Endothelial cell (in vitro differentiated cells): ENCODE measurements at regions not wholly inside any gene's neighbourhood (a gene's known extent, or its start where the extent isn't known, plus 50 kb on each side); places are given as distances from the start of the nearest gene placed in this dataset.
"Not testable (repeated sequence)": the region's sequence is repeated elsewhere in the genome, so short reads cannot be mapped to it uniquely, and the experiment has no call there.

Experiments
- DNase-seq: peaks from one replicate; pipeline ENCODE4 v3.0.0; 2021; ENCODE audit warnings: low spot score
- H3K27ac Mint-ChIP-seq: one replicate; pipeline ENCODE4 v1.8.0; 2021; ENCODE audit warnings: mixed read lengths, inconsistent platforms; ENCODE audit not compliant: unreplicated experiment
- H3K27me3 Mint-ChIP-seq: one replicate; pipeline ENCODE4 v1.8.0; 2021; ENCODE audit warnings: mild to moderate bottlenecking, moderate library complexity, mixed read lengths, inconsistent platforms; ENCODE audit not compliant: unreplicated experiment
- H3K36me3 Mint-ChIP-seq: one replicate; pipeline ENCODE4 v1.8.0; 2021; ENCODE audit warnings: mild to moderate bottlenecking, low read depth, mixed read lengths, inconsistent platforms; ENCODE audit not compliant: unreplicated experiment
- H3K4me1 Mint-ChIP-seq: one replicate; pipeline ENCODE4 v1.8.0; 2021; ENCODE audit warnings: mild to moderate bottlenecking, mixed read lengths, inconsistent platforms; ENCODE audit not compliant: unreplicated experiment
- H3K4me3 Mint-ChIP-seq: one replicate; pipeline ENCODE4 v1.8.0; 2021; ENCODE audit warnings: mild to moderate bottlenecking, mixed read lengths, inconsistent platforms; ENCODE audit not compliant: unreplicated experiment
- H3K9me3 Mint-ChIP-seq: one replicate; pipeline ENCODE4 v1.8.0; 2021; ENCODE audit warnings: mixed read lengths, inconsistent platforms; ENCODE audit not compliant: unreplicated experiment
- CTCF ChIP-seq: fragments of 200-600 bp; sonication (generic); IDR thresholded peaks from one replicate; pipeline ENCODE4 v1.5.0; 2021; ENCODE audit warnings: antibody characterized with exemption; ENCODE audit not compliant: unreplicated experiment

GRCh38 chrX:75596178-75596577 lies 73.3 kb upstream of the ZDHHC15 start:
- no peaks in the 10 kb centered on the region for H3K36me3 Mint-ChIP-seq
- TF ChIP-seq CTCF, result no peak
- no peak overlapping the region for H3K4me3 Mint-ChIP-seq
- H3K27ac Mint-ChIP-seq, result no peak overlapping the region
- no peaks in the 10 kb centered on the region for H3K4me1 Mint-ChIP-seq
- no peaks in the 10 kb centered on the region for H3K9me3 Mint-ChIP-seq
- H3K27me3 Mint-ChIP-seq, result no peaks in the 10 kb centered on the region
- no peak for DNase-seq

- H3K4me3 Mint-ChIP-seq, H3K4me1 Mint-ChIP-seq, DNase-seq, H3K9me3 Mint-ChIP-seq, H3K27me3 Mint-ChIP-seq, H3K27ac Mint-ChIP-seq, H3K36me3 Mint-ChIP-seq: not testable (repeated sequence)
Observed at GRCh38 chrX:75593186-75593585, 70.3 kb upstream of the ZDHHC15 start.

- no peak for TF ChIP-seq CTCF
- Mint-ChIP-seq H3K9me3 (no peaks in the 10 kb centered on the region), H3K36me3 (peaks cover 12% of the 10 kb centered on the region), H3K27ac (no peak overlapping the region), H3K4me3 (no peak overlapping the region), H3K27me3 (no peaks in the 10 kb centered on the region), H3K4me1 (no peaks in the 10 kb centered on the region)
- DNase-seq, result no peak
Observed at GRCh38 chrX:75582511-75582910, 59.7 kb upstream of the ZDHHC15 start.
